ENCODE measurements at regions not wholly inside any gene's neighbourhood (a gene's known extent, or its start where the extent isn't known, plus 50 kb on each side); places are given as distances from the start of the nearest gene placed in this dataset.

DNA sequence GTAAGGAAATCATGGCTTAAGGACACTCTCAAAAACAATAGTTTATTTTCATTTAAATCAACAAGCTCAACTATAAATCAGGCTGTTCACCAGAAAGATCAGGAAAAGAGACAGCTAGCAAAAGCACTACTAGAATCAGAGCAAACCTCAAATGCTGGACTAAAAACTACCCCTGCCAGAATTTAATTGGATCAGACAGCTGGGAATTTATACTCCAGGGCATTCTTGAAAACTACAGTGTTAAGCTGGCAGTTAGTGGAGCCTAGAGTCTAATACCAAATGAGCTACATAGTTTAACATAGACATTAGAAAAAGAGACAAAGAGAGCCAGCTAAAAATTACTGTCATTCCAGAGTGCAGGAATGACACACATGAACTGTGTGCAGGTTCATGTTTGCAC, 1016.4 kb upstream of the CRIM1 start:
- Histone ChIP-seq H3K36me3 (ENCODE audit: control insufficient read depth, insufficient read depth, low read length) (no peaks in the 10 kb centered on the region), H3K27me3 (replicated peaks; ENCODE audit: control insufficient read depth, insufficient read depth, low read length) (no peaks in the 10 kb centered on the region), H3K4me3 (replicated peaks; ENCODE audit: low read depth, low read length) (no peak overlapping the region)
- DNase-seq (ENCODE audit: extremely low read depth, insufficient read length): no peak
- TF ChIP-seq, protein P1, sequence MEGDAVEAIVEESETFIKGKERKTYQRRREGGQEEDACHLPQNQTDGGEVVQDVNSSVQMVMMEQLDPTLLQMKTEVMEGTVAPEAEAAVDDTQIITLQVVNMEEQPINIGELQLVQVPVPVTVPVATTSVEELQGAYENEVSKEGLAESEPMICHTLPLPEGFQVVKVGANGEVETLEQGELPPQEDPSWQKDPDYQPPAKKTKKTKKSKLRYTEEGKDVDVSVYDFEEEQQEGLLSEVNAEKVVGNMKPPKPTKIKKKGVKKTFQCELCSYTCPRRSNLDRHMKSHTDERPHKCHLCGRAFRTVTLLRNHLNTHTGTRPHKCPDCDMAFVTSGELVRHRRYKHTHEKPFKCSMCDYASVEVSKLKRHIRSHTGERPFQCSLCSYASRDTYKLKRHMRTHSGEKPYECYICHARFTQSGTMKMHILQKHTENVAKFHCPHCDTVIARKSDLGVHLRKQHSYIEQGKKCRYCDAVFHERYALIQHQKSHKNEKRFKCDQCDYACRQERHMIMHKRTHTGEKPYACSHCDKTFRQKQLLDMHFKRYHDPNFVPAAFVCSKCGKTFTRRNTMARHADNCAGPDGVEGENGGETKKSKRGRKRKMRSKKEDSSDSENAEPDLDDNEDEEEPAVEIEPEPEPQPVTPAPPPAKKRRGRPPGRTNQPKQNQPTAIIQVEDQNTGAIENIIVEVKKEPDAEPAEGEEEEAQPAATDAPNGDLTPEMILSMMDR (IDR thresholded peaks at IDR 0.05; ENCODE audit: insufficient read depth, low read length, poor library complexity, severe bottlenecking): no peak

GRCh38 chr2:35337922-35338321, 1017.7 kb upstream of the CRIM1 start:
- Histone ChIP-seq H3K36me3 (ENCODE audit: control insufficient read depth, insufficient read depth, low read length) (no peaks in the 10 kb centered on the region), H3K27me3 (replicated peaks; ENCODE audit: control insufficient read depth, insufficient read depth, low read length) (no peaks in the 10 kb centered on the region), H3K4me3 (replicated peaks; ENCODE audit: low read depth, low read length) (no peak overlapping the region)
- TF ChIP-seq, protein P1 (IDR thresholded peaks at IDR 0.05; ENCODE audit: insufficient read depth, low read length, poor library complexity, severe bottlenecking): no peak
- DNase-seq (ENCODE audit: extremely low read depth, insufficient read length): no peak

DNA sequence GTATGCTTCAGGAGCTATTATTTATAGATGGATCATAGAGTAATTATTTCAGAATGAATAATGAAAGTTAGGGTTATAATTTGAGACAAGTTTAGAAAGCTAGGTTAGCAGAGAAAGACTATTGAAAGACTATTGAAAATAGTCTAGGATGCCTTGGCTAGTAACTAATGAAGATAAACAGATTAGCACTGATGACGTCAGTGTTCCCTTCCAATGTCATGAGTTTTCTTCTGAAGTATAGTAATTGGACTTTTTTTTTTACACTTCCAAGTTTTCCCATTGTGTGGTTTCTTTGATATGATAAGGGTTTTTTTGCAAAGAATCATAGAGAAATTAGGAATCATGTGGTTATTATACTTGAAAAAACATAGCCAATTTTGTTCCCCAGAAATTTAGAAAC, 1041.5 kb upstream of the CRIM1 start:
- H3K27me3 ChIP-seq (replicated peaks; ENCODE audit: control insufficient read depth, insufficient read depth, low read length): no peaks in the 10 kb centered on the region
- H3K4me3 ChIP-seq (replicated peaks; ENCODE audit: low read depth, low read length): no peak overlapping the region
- TF ChIP-seq, protein P1 (IDR thresholded peaks at IDR 0.05; ENCODE audit: insufficient read depth, low read length, poor library complexity, severe bottlenecking): no peak
- DNase-seq (ENCODE audit: extremely low read depth, insufficient read length): no peak
- no peaks in the 10 kb centered on the region for H3K36me3 ChIP-seq (ENCODE audit: control insufficient read depth, insufficient read depth, low read length)

- TF ChIP-seq, protein P1 (IDR thresholded peaks at IDR 0.05; ENCODE audit: insufficient read depth, low read length, poor library complexity, severe bottlenecking): no peak
- Histone ChIP-seq H3K4me3 (replicated peaks; ENCODE audit: low read depth, low read length) (no peak overlapping the region), H3K27me3 (replicated peaks; ENCODE audit: control insufficient read depth, insufficient read depth, low read length) (no peaks in the 10 kb centered on the region), H3K36me3 (ENCODE audit: control insufficient read depth, insufficient read depth, low read length) (no peaks in the 10 kb centered on the region)
- DNase-seq (ENCODE audit: extremely low read depth, insufficient read length): no peak
Observed at GRCh38 chr2:35301369-35301768, 1054.2 kb upstream of the CRIM1 start.

GRCh38 chr2:35298493-35298892, 1057.1 kb upstream of the CRIM1 start:
- no peak overlapping the region for H3K4me3 ChIP-seq (replicated peaks; ENCODE audit: low read depth, low read length)
- TF ChIP-seq, protein P1 (IDR thresholded peaks at IDR 0.05; ENCODE audit: insufficient read depth, low read length, poor library complexity, severe bottlenecking): no peak
- no peak for DNase-seq (ENCODE audit: extremely low read depth, insufficient read length)
- no peaks in the 10 kb centered on the region for H3K27me3 ChIP-seq (replicated peaks; ENCODE audit: control insufficient read depth, insufficient read depth, low read length)
- H3K36me3 ChIP-seq (ENCODE audit: control insufficient read depth, insufficient read depth, low read length): no peaks in the 10 kb centered on the region

DNA sequence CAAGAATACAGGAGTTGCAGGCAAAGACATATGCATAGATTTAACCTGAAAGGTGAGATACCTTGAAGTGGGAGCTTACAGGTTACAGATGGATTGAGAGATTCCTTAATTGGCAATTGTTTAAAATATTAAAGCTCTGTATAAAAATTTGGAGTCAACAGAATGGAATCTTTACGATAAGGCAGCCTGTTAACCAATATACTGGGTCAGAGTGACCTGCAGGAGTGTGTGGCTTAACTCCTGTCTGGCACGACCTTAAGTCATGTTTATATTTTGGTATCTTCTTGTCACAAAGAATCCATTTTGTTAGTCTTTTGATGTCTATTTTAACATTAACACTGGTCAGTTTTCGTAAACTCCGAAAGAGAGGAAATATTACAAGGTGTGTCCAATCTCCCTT, 1058.2 kb upstream of the CRIM1 start:
- TF ChIP-seq, protein P1 (IDR thresholded peaks at IDR 0.05; ENCODE audit: insufficient read depth, low read length, poor library complexity, severe bottlenecking): no peak
- no peaks in the 10 kb centered on the region for H3K36me3 ChIP-seq (ENCODE audit: control insufficient read depth, insufficient read depth, low read length)
- no peak overlapping the region for H3K4me3 ChIP-seq (replicated peaks; ENCODE audit: low read depth, low read length)
- DNase-seq (ENCODE audit: extremely low read depth, insufficient read length): no peak
- H3K27me3 ChIP-seq (replicated peaks; ENCODE audit: control insufficient read depth, insufficient read depth, low read length): no peaks in the 10 kb centered on the region

Measured in GM06990 (cell line).